BE2C (cell line): ENCODE measurements at regions not wholly inside any gene's neighbourhood (a gene's known extent, or its start where the extent isn't known, plus 50 kb on each side); places are given as distances from the start of the nearest gene placed in this dataset.
"Not testable (repeated sequence)": the region's sequence is repeated elsewhere in the genome, so short reads cannot be mapped to it uniquely, and the experiment has no call there.

Experiments
- DNase-seq: peaks from one replicate; pipeline ENCODE4 v3.0.0-alpha.2; 2020
- H3K27me3 ChIP-seq: fragments of 250-450 bp; sonication (Bioruptor Pico); 2 replicates; pipeline ENCODE4 v1.5.1; 2020; ENCODE audit warnings: mild to moderate bottlenecking
- H3K36me3 ChIP-seq: fragments of 250-450 bp; sonication (Bioruptor Pico); 2 replicates; pipeline ENCODE4 v1.5.1; 2020; ENCODE audit warnings: mild to moderate bottlenecking
- H3K4me1 ChIP-seq: fragments of 250-450 bp; sonication (Bioruptor Pico); 2 replicates; pipeline ENCODE4 v1.5.1; 2020
- H3K4me3 ChIP-seq: 2 replicates; pipeline ENCODE4 v1.5.1; 2011; ENCODE audit warnings: low read depth, low read length
- H3K9me3 ChIP-seq: fragments of 250-450 bp; sonication (Bioruptor Pico); 2 replicates; pipeline ENCODE4 v1.5.1; 2020
- CTCF ChIP-seq: IDR thresholded peaks from 2 replicates; pipeline ENCODE4 v1.5.1; 2012; ENCODE audit warnings: mild to moderate bottlenecking, low read depth, low read length

GRCh38 chr2:166768393-166769123 is 119.7 kb upstream of the XIRP2 start:
- no peaks in the 10 kb centered on the region for H3K4me1 ChIP-seq
- no peaks in the 10 kb centered on the region for H3K36me3 ChIP-seq
- no peak for TF ChIP-seq CTCF
- no peak overlapping the region for H3K4me3 ChIP-seq
- no peak for DNase-seq
- no peaks in the 10 kb centered on the region for H3K27me3 ChIP-seq
- no peaks in the 10 kb centered on the region for H3K9me3 ChIP-seq

- H3K4me1 ChIP-seq, H3K4me3 ChIP-seq, DNase-seq, H3K9me3 ChIP-seq, H3K36me3 ChIP-seq, H3K27me3 ChIP-seq: not testable (repeated sequence)
These were observed 121.4 kb upstream of the XIRP2 start for GRCh38 chr2:166766769-166767322.

DNA sequence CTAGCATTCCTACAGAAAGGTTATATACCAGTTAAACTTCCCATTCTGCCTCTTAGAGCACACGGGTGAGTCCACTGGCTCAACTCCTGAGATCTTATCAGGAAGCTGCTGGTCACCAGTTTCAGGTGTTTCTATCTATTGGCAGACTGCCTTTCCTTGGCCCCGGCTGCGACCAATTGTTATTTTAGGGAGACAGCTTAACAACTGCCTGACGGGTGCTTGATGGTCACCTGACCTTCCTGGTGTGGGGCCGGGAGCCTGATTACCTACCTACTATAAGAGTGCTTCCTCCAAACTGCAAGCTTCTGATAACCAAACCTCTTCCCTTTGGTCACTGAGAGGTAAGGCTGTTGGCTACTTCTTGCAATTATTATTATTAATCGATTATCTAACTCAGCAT is 122.1 kb upstream of the XIRP2 start:
- no peak for TF ChIP-seq CTCF
- Histone ChIP-seq H3K4me1 (no peaks in the 10 kb centered on the region), H3K9me3 (no peaks in the 10 kb centered on the region)

DNA sequence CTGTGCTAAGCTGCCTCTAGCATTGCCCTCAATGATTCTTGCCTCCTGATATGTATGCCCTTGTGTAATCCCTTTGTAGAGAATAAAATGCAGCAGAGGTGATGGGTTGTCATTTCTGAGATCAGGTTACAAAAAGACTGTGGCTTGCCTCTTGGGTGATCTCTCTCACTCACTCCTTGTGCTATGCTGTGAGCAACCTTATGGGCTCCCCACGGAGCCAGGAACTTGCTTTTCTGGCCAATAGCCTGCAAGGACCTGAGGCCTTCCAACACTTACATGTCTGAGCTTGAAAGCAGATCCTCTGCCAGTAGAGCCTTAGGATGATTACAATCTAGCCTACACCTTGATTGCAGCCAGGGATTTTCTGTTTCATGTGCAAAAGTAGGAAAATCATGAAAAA is 123.1 kb upstream of the XIRP2 start:
- Histone ChIP-seq H3K9me3 (no peaks in the 10 kb centered on the region), H3K36me3 (no peaks in the 10 kb centered on the region), H3K4me3 (no peak overlapping the region), H3K27me3 (no peaks in the 10 kb centered on the region), H3K4me1 (no peaks in the 10 kb centered on the region)
- TF ChIP-seq CTCF = no peak
- no peak for DNase-seq

More for the DNA sequence above, 122.1 kb upstream of the XIRP2 start:
- no peaks in the 10 kb centered on the region for H3K27me3 ChIP-seq
- H3K36me3 ChIP-seq = no peaks in the 10 kb centered on the region
- no peak overlapping the region for H3K4me3 ChIP-seq
- no peak for DNase-seq

DNA sequence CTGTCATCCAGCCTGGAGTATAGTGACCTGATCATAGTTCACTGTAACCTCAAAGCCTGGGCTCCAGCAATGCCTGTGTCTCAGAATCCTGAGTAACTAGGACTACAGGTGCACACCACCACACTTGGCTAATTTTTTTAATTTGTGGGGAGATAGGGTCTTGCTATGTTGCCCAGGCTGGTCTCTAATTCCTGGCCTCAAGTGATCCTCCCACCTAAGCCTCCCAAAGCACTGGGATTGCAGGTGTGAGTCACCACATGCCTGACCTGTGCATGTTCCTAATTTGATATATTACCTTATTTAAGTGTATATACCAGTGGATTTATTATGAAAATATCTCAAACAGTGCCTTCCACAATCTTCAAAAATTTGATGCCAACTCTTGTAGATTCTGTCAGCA is 123.6 kb upstream of the XIRP2 start:
- Histone ChIP-seq H3K9me3 (no peaks in the 10 kb centered on the region), H3K4me1 (no peaks in the 10 kb centered on the region), H3K27me3 (no peaks in the 10 kb centered on the region), H3K4me3 (no peak overlapping the region), H3K36me3 (no peaks in the 10 kb centered on the region)
- TF ChIP-seq CTCF = no peak
- DNase-seq = no peak

- no peaks in the 10 kb centered on the region for H3K9me3 ChIP-seq
- no peak overlapping the region for H3K4me3 ChIP-seq
- no peaks in the 10 kb centered on the region for H3K36me3 ChIP-seq
- no peak for TF ChIP-seq CTCF
- DNase-seq = no peak
- H3K27me3 ChIP-seq = no peaks in the 10 kb centered on the region
- H3K4me1 ChIP-seq = no peaks in the 10 kb centered on the region
These were observed 124.1 kb upstream of the XIRP2 start for GRCh38 chr2:166764216-166764615.

- TF ChIP-seq CTCF = no peak
- no peaks in the 10 kb centered on the region for H3K27me3 ChIP-seq
- H3K9me3 ChIP-seq = no peaks in the 10 kb centered on the region
- DNase-seq = no peak
- H3K36me3 ChIP-seq = no peaks in the 10 kb centered on the region
- no peak overlapping the region for H3K4me3 ChIP-seq
- no peaks in the 10 kb centered on the region for H3K4me1 ChIP-seq
These were observed 125.5 kb upstream of the XIRP2 start for GRCh38 chr2:166762746-166763145.
